ENCODE measurements at regions not wholly inside any gene's neighbourhood (a gene's known extent, or its start where the extent isn't known, plus 50 kb on each side); places are given as distances from the start of the nearest gene placed in this dataset.

GRCh38 chr21:27190601-27191000 lies 223.7 kb upstream of the ADAMTS5 start:
- DNase-seq (ENCODE audit: low spot score): no peak

GRCh38 chr21:27189870-27190269 lies 223.0 kb upstream of the ADAMTS5 start:
- no peak for DNase-seq (ENCODE audit: low spot score)

- no peak for DNase-seq (ENCODE audit: low spot score)
Observed at GRCh38 chr21:27173053-27173452, 206.2 kb upstream of the ADAMTS5 start.

DNA sequence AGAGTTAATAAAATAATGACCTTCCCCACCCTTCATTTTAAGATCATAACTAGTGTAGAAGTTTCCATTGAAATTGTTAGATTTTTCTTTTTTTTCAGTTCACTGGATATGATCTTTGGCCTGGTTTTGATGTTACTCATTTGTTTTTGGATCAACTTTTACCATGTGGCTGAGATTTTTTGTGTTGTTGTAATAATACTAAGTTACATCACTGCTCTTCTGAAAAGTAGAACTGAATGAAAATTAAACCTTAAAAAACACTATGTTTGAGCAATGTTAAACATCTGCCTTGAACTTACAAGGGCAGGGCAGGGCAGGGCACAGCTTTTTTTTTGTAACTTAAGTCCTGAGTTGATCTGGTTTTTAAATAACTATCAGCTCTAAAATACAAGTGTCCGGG lies 204.8 kb upstream of the ADAMTS5 start:
- DNase-seq (ENCODE audit: low spot score): no peak

DNA sequence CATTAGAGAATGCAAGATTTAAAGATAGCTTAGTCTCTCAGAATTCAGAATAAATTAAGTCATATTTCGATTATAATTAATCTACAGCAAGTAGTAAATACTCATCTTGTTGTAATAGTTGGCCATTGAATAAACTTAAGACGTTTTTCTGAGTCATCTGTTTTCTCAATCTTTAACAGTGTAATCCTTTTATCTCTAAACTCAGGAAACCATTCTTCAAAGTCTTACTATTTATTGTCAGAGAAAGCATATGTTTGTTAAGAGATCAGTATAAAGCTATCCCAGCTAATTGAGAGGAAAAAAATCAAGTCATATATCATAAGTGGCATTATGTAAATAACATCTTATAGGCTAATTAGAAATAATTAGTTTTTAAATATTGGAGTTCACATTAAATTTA lies 201.2 kb upstream of the ADAMTS5 start:
- DNase-seq (ENCODE audit: low spot score): no peak

- no peak for DNase-seq (ENCODE audit: low spot score)
Observed at GRCh38 chr21:27164208-27165177, 197.6 kb upstream of the ADAMTS5 start.

DNA sequence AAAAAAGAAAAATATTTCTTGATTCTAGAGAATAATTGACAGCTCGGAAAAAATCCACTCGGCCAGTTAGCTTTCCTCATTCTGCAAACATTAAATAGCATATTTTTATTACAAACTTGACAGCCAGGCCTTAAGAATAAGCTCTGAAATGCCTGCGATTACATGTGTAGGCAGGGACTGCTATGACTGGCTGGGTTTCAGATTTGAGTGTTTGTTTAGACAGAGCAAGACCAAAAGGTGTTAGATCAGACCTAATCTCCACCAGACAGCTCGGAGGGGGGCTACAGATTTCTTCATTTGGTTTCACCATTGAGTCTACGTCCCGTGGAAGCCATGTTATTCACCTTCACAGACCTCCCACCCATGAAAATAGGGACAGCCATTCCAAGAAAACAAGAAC lies 192.1 kb upstream of the ADAMTS5 start:
- no peak for DNase-seq (ENCODE audit: low spot score)

DNA sequence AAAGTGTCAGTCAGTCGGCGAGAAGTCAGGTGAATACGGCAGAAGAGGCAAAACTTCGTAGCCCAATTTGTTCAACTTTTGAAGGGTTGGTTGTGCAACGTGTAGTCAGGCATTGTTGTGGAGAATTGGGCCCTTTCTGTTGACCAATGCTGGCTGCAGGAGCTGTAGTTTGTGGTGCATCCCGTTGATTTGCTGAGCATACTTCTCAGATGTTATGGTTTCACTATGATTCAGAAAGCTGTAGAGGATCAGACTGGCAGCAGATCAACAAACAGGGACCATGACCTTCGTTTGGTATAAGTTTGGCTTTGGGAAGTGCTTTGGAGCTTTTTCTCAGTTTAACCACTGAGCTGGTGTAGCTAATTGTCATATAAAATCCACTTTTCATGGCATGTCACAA lies 190.2 kb upstream of the ADAMTS5 start:
- no peak for DNase-seq (ENCODE audit: low spot score)

DNA sequence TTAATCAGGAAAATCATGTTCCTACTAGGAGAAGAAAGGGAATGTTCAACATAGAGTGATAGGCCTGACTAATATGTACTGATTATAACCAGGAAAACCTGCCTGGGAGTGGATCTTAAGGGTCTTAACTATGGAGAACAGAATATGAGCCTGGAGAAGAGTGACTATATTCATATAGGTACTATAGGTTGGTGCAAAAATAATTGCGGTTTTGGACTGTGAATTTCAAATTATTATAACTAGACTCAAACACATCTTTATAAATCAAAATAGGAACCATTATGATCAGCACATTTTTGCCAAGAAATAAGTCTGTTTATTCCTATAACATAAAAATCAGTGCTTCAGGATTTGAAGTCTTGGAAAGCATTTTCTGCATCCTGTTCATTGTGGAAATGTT lies 189.8 kb upstream of the ADAMTS5 start:
- no peak for DNase-seq (ENCODE audit: low spot score)

DNA sequence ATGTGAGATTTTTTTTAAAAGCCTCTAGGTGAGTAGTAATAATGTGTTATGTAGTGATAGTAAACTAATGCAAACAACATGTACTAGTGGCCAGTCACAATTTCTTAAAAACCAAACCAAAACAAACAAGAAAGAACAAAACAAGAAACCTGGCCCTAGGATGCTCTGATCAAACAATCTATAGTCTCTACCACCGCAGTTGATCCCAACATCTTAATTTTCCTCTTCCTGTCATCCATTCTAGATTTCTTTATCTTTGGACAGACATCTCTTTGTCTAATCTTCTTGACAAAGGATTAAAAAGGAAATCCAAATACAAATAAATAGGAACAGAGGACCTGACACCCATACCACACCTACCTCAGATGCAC lies 188.2 kb upstream of the ADAMTS5 start:
- no peak for DNase-seq (ENCODE audit: low spot score)

- no peak for DNase-seq (ENCODE audit: low spot score)
Observed at GRCh38 chr21:27154451-27155129, 187.7 kb upstream of the ADAMTS5 start.

DNA sequence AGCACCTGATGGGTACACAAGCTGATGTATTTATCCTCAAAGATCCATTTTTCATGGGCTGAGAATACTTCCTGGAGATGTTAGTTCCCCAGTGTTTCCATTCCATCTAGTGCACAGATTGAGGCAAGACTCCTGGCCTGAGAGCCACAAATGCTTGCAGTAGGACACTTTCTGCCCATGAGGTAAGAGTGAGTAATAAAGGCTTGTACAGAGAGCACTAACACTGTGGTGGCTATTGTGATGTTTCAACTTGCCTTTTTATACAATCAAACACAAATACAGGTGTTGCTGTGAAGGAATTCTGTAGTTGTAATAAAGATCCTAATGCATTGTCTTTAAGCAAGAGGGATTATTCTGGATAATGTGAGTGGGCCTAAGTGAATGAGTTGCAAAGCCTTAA lies 186.1 kb upstream of the ADAMTS5 start:
- no peak for DNase-seq (ENCODE audit: low spot score)

GRCh38 chr21:27149034-27149433 lies 182.1 kb upstream of the ADAMTS5 start:
- DNase-seq (ENCODE audit: low spot score): no peak

DNA sequence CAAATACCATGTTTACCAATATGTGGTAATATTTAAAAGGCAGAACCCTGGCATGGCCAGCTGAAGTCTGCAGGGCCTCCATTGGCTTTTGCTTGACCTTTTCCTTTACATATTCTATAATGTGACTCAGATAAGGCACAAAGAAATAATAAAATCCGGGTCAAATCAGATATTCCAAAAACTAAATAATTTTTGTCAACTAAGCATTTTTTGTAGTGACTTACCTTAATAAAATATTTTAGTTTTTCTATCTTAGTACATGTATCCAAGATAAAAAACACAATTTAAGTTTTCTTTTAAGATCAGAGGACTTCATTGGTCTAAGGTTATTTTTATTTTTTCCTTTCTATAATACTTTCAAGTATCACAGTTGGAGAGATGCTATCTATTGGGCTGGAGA lies 179.4 kb upstream of the ADAMTS5 start:
- no peak for DNase-seq (ENCODE audit: low spot score)

DNA sequence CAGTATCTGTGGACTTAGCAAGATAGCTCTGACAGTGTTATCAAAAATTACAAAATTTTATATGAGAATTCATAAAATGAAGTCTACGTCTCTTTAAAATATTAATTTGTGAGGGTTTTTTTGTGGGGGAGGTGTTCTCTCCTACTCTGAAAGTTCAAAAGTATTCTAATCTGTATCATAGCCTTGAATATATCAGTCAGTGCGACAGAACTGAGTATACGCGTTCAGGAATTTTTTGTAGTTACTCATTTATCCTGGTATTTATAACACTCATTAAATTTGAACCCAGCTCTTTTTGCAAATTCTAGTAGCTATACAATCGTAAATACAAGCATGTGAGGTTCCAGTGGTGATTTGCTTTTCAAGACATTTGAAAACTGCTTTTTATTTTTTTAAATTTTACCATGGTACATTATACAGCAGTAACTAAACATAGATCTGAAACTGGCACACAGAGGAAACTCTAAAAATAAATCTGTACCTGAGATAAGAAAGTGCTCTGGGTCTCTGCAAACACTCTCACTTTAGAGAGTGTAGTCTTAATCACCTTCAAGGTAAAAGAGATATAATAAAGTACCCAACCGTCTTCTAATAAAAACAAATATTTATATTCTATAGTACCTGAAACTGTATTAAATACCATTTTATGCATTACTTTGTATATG lies 178.4 kb upstream of the ADAMTS5 start:
- no peak for DNase-seq (ENCODE audit: low spot score)

- no peak for DNase-seq (ENCODE audit: low spot score)
Observed at GRCh38 chr21:27143476-27143875, 176.6 kb upstream of the ADAMTS5 start.

- DNase-seq (ENCODE audit: low spot score): no peak
Observed at GRCh38 chr21:27139526-27139925, 172.6 kb upstream of the ADAMTS5 start.

DNA sequence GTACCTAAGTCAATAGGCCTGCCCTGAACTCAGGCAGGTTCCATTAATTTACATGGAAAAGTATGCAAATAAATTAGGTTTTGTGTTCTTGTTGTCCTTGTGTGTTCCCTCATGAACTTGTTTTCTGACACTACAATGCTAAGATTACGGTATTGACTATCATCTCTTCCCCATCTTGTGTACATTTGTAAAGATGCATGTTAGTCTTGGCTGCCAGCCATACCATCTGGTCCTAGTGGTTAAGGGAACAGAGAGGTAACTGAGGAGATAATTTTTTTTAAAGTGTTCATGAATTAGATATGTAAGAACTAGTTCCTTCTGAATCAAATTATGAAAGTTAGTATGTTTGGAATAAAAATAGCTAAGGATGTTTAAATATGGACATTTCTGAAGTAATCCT lies 167.6 kb upstream of the ADAMTS5 start:
- DNase-seq (ENCODE audit: low spot score): no peak

DNA sequence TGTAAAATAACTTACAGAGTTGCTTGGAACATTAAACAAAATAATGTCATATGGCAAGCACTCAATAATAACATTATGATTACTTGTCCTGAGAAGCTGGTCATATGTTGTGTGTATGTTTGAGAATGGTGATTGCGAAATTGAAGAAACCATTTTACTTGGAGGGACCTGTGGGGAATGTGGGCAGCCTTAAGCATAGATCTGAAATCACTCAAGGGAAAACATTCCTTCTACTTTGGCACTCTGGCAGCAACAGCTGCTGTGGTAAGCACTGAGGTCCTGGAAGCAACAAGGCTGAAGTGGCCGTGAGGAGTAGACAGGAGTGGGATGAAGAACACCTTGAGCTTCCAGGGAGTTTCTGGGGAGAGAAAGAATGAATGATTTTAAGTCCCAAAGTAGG lies 165.4 kb upstream of the ADAMTS5 start:
- no peak for DNase-seq (ENCODE audit: low spot score)

GRCh38 chr21:27130154-27130553 lies 163.3 kb upstream of the ADAMTS5 start:
- DNase-seq (ENCODE audit: low spot score): no peak

GRCh38 chr21:27129694-27130093 lies 162.8 kb upstream of the ADAMTS5 start:
- no peak for DNase-seq (ENCODE audit: low spot score)

GRCh38 chr21:27129215-27129614 lies 162.3 kb upstream of the ADAMTS5 start:
- no peak for DNase-seq (ENCODE audit: low spot score)

- no peak for DNase-seq (ENCODE audit: low spot score)
Observed at GRCh38 chr21:27126140-27126539, 159.3 kb upstream of the ADAMTS5 start.

Data from ecto neural progenitor cell (in vitro differentiated cells).